HG03135 (cell line): ENCODE measurements at regions not wholly inside any gene's neighbourhood (a gene's known extent, or its start where the extent isn't known, plus 50 kb on each side); places are given as distances from the start of the nearest gene placed in this dataset.
"Not testable (repeated sequence)": the region's sequence is repeated elsewhere in the genome, so short reads cannot be mapped to it uniquely, and the experiment has no call there.

Experiments
- ATAC-seq: cut with Tn5 transposase; IDR thresholded peaks from one replicate; pipeline ENCODE4 v1.9.1; 2021; ENCODE audit warnings: mild to moderate bottlenecking, moderate library complexity; ENCODE audit not compliant: unreplicated experiment

- not testable (repeated sequence) for ATAC-seq
Observed at GRCh38 chr20:57110121-57111027, 156.1 kb downstream of the BMP7 start.

GRCh38 chr20:57111028-57111373 lies 155.4 kb downstream of the BMP7 start:
- ATAC-seq: no peak

GRCh38 chr20:57112448-57112847 lies 154.0 kb downstream of the BMP7 start:
- no peak for ATAC-seq

GRCh38 chr20:57114290-57115005 lies 152.0 kb downstream of the BMP7 start:
- no peak for ATAC-seq

GRCh38 chr20:57117296-57117695 lies 149.1 kb downstream of the BMP7 start:
- ATAC-seq: no peak

- no peak for ATAC-seq
Observed at GRCh38 chr20:57118107-57118769, 148.2 kb downstream of the BMP7 start.
